SK-N-SH treated with all-trans-retinoic acid at 6 μM for 48 hours (cell line): ENCODE measurements at regions not wholly inside any gene's neighbourhood (a gene's known extent, or its start where the extent isn't known, plus 50 kb on each side); places are given as distances from the start of the nearest gene placed in this dataset.

Experiments
- CSDC2 ChIP-seq: fragments of 250-450 bp; sonication (Bioruptor Pico); IDR thresholded peaks from 2 replicates; pipeline ENCODE4 v1.5.0; 2020; ENCODE audit warnings: mild to moderate bottlenecking, moderate library complexity
- ESRRG ChIP-seq: fragments of 250-450 bp; sonication (Bioruptor Pico); IDR thresholded peaks from 2 replicates; pipeline ENCODE4 v1.6.1; 2021; ENCODE audit warnings: mild to moderate bottlenecking
- ZC3H10 ChIP-seq: fragments of 250-450 bp; sonication (Bioruptor Pico); IDR thresholded peaks from 2 replicates; pipeline ENCODE4 v1.5.1; 2021; ENCODE audit warnings: mild to moderate bottlenecking, moderate library complexity

GRCh38 chr4:11485926-11486325 lies 57.2 kb upstream of the HS3ST1 start:
- TF ChIP-seq ESRRG (CRISPR knock-in tag) (no peak), CSDC2 (CRISPR knock-in tag) (no peak), ZC3H10 (CRISPR knock-in tag) (no peak)
